Right lobe of liver (tissue), 6 donors: ENCODE measurements at regions not wholly inside any gene's neighbourhood (a gene's known extent, or its start where the extent isn't known, plus 50 kb on each side); places are given as distances from the start of the nearest gene placed in this dataset.

Experiments used
- ATAC-seq, 4 donors: fragments of 200-7000 bp; cut with Tn5 transposase; one replicate each; pipeline ENCODE4 v1.9.1; 2020; ENCODE audit warnings: mild to moderate bottlenecking in 4 of 4, moderate library complexity in 4 of 4
- DNase-seq, 3 donors: peaks; one replicate each; pipeline ENCODE4 v3.0.0-alpha.2; 2020
- H3K27ac ChIP-seq, 3 donors: fragments of 200-600 bp; one replicate each; pipeline ENCODE4 v1.8.0; 2022
- H3K27me3 ChIP-seq, 2 donors: fragments of 200-600 bp; one replicate each; pipeline ENCODE4 v1.8.0; 2022
- H3K36me3 ChIP-seq, 4 donors: fragments of 200-600 bp; sonication (generic) in 1 of 4; one replicate each; pipeline versions ENCODE4 v1.5.1 to v1.8.0; 2017 to 2022; ENCODE audit warnings: control low read depth in 1 of 4
- H3K4me1 ChIP-seq, 4 donors: fragments of 200-600 bp; sonication (generic) in 1 of 4; one replicate each; pipeline versions ENCODE4 v1.5.1 to v1.8.0; 2017 to 2022; ENCODE audit warnings: control low read depth in 1 of 4
- H3K4me3 ChIP-seq, 3 donors: fragments of 200-600 bp; one replicate each; pipeline ENCODE4 v1.8.0; 2022
- H3K9me3 ChIP-seq, 4 donors: fragments of 200-600 bp; sonication (generic) in 1 of 4; one replicate each; pipeline versions ENCODE4 v1.5.1 to v1.8.0; 2017 to 2022; ENCODE audit warnings: control low read depth in 1 of 4
- CTCF ChIP-seq, 4 donors: fragments of 200-600 bp in 3 of 4; fragments of 450-650 bp in 1 of 4; IDR thresholded peaks; one replicate each; pipeline versions ENCODE4 v1.5.1 to v1.8.0; 2016 to 2022; ENCODE audit warnings: antibody characterized with exemption in 4 of 4, mild to moderate bottlenecking in 2 of 4
- POLR2A ChIP-seq: fragments of 450-650 bp; IDR thresholded peaks from one replicate; pipeline ENCODE4 v1.6.1; 2017; ENCODE audit warnings: antibody characterized with exemption, mild to moderate bottlenecking
- WGBS: methylation state at CpG from one replicate; pipeline ENCODE4 v1.1.6; 2018; ENCODE audit warnings: low coverage, low lambda C conversion rate; ENCODE audit not compliant: insufficient coverage; ENCODE audit errors: missing lambda C conversion rate; 5-methylcytosine and 5-hydroxymethylcytosine counted together
- intact Hi-C, 2 donors: fragments of 100-400 bp; cut with DNase I; formaldehyde crosslinking; loops; one replicate each; pipeline versions ENCODE4 v1.11.2 to v1.14.1; 2022
- donor health status: DM: no; HTN: yes; CAD: no.
- donor health status: DM: no; HTN: no; CAD: no.
- donor health status: DM: no; HTN: no; CAD: no.
- donor health status: DM: no; HTN: yes; CAD: no.
- donor health status: DM: no; HTN: yes; CAD: no.

- intact Hi-C loops: loop anchor here in 1 of 2 donors (10.0 kb wide), 1 partner anchor 143 kb away; no protein-coding TSS in a partner anchor
- no peaks in the 10 kb centered on the region for H3K36me3 ChIP-seq
- no peak for DNase-seq
- no peaks in the 10 kb centered on the region for H3K4me1 ChIP-seq
- no peak overlapping the region for H3K4me3 ChIP-seq
- no peak for ATAC-seq
- WGBS: no CpG with 5 or more reads among the region's 7 CpGs
- no peak for TF ChIP-seq POLR2A
- no peak overlapping the region for H3K27ac ChIP-seq
- H3K27me3 ChIP-seq: no peaks in the 10 kb centered on the region
- no peaks in the 10 kb centered on the region for H3K9me3 ChIP-seq
These were observed 93.5 kb upstream of the LANCL2 start for GRCh38 chr7:55271661-55272060.

DNA sequence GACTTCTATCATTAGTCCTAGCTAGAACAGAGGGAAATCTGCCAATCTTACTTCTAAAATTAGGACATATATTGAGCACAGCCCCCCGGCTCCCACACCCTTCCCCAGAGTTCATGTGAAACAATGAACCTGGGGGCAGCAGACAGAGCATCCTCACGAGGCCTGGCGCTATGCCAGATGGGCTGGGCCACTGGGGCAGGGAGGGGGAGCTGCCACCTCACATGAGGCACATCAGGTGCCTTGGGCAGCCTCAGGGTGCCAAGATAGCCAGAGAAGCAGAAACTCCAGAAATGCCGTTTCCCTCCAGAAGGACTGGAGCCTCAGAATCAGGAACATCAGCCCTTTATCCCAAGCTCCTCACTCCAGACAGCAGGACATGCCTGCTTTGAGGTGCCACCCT, 92.8 kb upstream of the LANCL2 start:
- DNase-seq: no peak
- intact Hi-C loops: loop anchor here in 1 of 2 donors (10.0 kb wide), 1 partner anchor 142 kb away; no protein-coding TSS in a partner anchor
- Histone ChIP-seq H3K27ac (no peak overlapping the region), H3K36me3 (no peaks in the 10 kb centered on the region), H3K27me3 (no peaks in the 10 kb centered on the region), H3K4me3 (no peak overlapping the region), H3K4me1 (no peaks in the 10 kb centered on the region), H3K9me3 (no peaks in the 10 kb centered on the region)
- no peak for ATAC-seq
- no peak for TF ChIP-seq POLR2A
- no peak for TF ChIP-seq CTCF (IDR thresholded peaks at IDR 0.05)
- 0% methylated on average over 1 of the region's 4 CpGs for WGBS

DNA sequence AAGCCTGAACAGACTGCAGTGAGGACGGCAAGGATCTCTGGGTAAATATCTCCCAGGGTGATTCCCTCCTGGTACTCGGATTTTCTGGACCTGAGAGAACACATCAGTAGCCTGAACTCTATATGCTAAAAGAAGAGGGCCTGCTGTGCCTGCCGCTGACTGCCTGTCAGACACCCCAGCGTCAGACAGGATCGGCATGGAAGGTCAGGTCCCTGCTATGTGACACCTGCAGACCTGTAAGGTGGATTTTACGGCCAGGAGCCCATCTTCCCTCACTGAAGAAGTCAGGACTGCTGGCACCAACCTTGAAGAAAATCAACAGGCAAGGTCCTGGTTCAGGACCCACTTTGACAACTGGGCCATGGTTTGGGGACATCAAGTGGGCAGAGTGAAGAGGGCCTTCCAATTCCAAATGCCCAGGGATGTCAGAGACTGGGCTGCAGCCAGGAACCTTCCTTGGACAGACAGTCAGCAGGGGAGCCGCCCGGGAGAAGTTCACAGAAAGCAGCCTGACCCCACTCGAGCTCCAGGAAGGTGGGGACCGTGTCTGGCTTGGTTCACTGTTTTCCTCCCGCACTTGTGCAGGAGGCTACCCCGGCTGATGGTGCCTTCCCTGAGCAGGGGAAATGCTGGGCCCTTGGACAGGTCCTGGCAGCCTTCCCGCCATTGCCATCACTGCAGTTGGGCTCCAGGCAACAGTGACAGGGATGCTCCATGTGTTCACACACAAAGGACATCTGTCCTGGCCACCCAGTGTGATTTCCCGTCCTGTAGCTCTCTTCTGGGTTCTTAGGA, 91.8 kb upstream of the LANCL2 start:
- no peak for DNase-seq
- Histone ChIP-seq H3K27ac (no peak overlapping the region), H3K27me3 (no peaks in the 10 kb centered on the region), H3K9me3 (no peaks in the 10 kb centered on the region), H3K4me3 (no peak overlapping the region), H3K4me1 (no peaks in the 10 kb centered on the region), H3K36me3 (no peaks in the 10 kb centered on the region)
- no CpG with 5 or more reads among the region's 14 CpGs for WGBS
- ATAC-seq: no peak
- TF ChIP-seq CTCF (IDR thresholded peaks at IDR 0.05) (no peak), POLR2A (no peak)
- intact Hi-C loops: loop anchor here in 1 of 2 donors (10.0 kb wide), 1 partner anchor 141 kb away; no protein-coding TSS in a partner anchor

GRCh38 chr7:55274156-55274555, 91.0 kb upstream of the LANCL2 start:
- Histone ChIP-seq H3K27me3 (no peaks in the 10 kb centered on the region), H3K27ac (no peak overlapping the region), H3K4me1 (no peaks in the 10 kb centered on the region), H3K9me3 (no peaks in the 10 kb centered on the region), H3K36me3 (no peaks in the 10 kb centered on the region), H3K4me3 (no peak overlapping the region)
- no peak for TF ChIP-seq CTCF (IDR thresholded peaks at IDR 0.05)
- intact Hi-C loops: loop anchor here in 1 of 2 donors (10.0 kb wide), 1 partner anchor 141 kb away; no protein-coding TSS in a partner anchor
- 63% methylated on average over 5 of the region's 6 CpGs for WGBS
- ATAC-seq (no peak), DNase-seq (no peak)
